GM10248 (cell line): ENCODE measurements at regions not wholly inside any gene's neighbourhood (a gene's known extent, or its start where the extent isn't known, plus 50 kb on each side); places are given as distances from the start of the nearest gene placed in this dataset.

Source experiments
- CTCF ChIA-PET: fragments of 300-600 bp; sonication (Branson Sonifier 250); formaldehyde crosslinking; extraction: SDS; loops from one replicate; lab custom pipeline; 2021; ENCODE audit warnings: antibody characterized with exemption; lab: Yijun Ruan, JAX
- POLR2A ChIA-PET: fragments of 350-650 bp; sonication (Branson Sonifier 250); formaldehyde crosslinking; extraction: SDS; loops from one replicate; lab custom pipeline; 2020; ENCODE audit warnings: antibody characterized with exemption; lab: Yijun Ruan, JAX
- DNase-seq: peaks from one replicate; pipeline ENCODE4 v3.0.0; 2012; ENCODE audit errors: extremely low spot score
- CTCF ChIP-seq: IDR thresholded peaks from 2 replicates; pipeline ENCODE4 v1.5.1; 2012; ENCODE audit warnings: mild to moderate bottlenecking, low read depth; ENCODE audit errors: extremely low read depth, missing control alignments, control extremely low read depth

- TF ChIP-seq CTCF = no peak
- ChIA-PET CTCF (interaction anchor here (1.3 kb wide), 1 partner anchor 14 kb away, joined by 3 read pairs; no protein-coding TSS in a partner anchor), POLR2A (no interaction called here)
- DNase-seq = no peak
Observed at GRCh38 chr4:58679051-58679450, 1568.9 kb upstream of the IGFBP7 start.

- TF ChIP-seq CTCF = no peak
- no peak for DNase-seq
- ChIA-PET CTCF (no interaction called here), POLR2A (no interaction called here)
Observed at GRCh38 chr4:58669783-58670182, 1559.6 kb upstream of the IGFBP7 start.

- no peak for TF ChIP-seq CTCF
- ChIA-PET POLR2A (no interaction called here), CTCF (no interaction called here)
- DNase-seq = no peak
Observed at GRCh38 chr4:58665649-58666048, 1555.5 kb upstream of the IGFBP7 start.

GRCh38 chr4:58658701-58659100 lies 1548.5 kb upstream of the IGFBP7 start:
- ChIA-PET CTCF (no interaction called here), POLR2A (no interaction called here)
- DNase-seq = no peak
- TF ChIP-seq CTCF = no peak

GRCh38 chr4:58653251-58653650 lies 1543.1 kb upstream of the IGFBP7 start:
- ChIA-PET CTCF (no interaction called here), POLR2A (no interaction called here)
- TF ChIP-seq CTCF = no peak
- DNase-seq = no peak

GRCh38 chr4:58649226-58649625 lies 1539.0 kb upstream of the IGFBP7 start:
- CTCF ChIA-PET = no interaction called here
- no peak for TF ChIP-seq CTCF
- POLR2A ChIA-PET = no interaction called here
- no peak for DNase-seq

- no peak for TF ChIP-seq CTCF
- ChIA-PET CTCF (no interaction called here), POLR2A (no interaction called here)
- no peak for DNase-seq
Observed at GRCh38 chr4:58646126-58646525, 1535.9 kb upstream of the IGFBP7 start.
